Activated T-cell treated with anti-CD3 and anti-CD28 coated beads, Interleukin-2, amount 50 U/mL, for 1 hour (primary cell): ENCODE measurements at regions not wholly inside any gene's neighbourhood (a gene's known extent, or its start where the extent isn't known, plus 50 kb on each side); places are given as distances from the start of the nearest gene placed in this dataset.

Experiments
- DNase-seq: peaks from one replicate; pipeline ENCODE4 v3.0.0-alpha.2; 2020

DNA sequence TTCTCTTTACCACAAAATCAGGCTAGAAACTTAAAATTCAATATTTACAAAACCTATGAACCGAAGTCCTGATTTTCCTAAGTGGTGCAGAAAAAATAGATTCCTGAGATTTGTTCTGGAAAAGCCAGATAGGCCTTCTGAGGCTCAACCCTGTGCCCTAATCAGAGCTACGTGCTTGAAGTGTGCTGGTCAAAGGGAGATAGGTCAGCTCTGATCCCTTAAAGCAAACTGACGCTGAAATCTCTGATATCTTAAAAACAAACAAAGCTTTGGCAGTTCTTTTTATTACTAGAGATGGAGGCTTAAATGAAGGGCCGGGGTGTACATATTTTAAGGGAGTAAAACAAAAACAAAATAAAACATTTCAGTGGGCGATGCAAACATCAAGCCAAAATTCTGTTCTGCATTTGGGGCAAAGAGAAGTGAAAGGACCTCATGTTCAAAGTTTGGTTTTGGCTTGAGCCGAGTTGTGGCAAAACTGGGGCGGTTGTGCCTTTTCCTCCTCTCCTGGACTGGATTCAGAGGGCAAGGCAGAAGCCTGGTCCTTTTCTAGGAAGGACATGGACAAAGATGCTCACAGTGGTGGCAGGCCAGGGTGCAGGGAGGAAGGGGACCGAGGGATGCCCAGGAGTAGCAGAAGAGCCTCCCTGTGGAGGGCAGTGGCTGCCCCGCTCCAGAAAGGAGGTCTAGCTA is 295.0 kb downstream of the CDCA7 start:
- DNase-seq, result no peak

DNA sequence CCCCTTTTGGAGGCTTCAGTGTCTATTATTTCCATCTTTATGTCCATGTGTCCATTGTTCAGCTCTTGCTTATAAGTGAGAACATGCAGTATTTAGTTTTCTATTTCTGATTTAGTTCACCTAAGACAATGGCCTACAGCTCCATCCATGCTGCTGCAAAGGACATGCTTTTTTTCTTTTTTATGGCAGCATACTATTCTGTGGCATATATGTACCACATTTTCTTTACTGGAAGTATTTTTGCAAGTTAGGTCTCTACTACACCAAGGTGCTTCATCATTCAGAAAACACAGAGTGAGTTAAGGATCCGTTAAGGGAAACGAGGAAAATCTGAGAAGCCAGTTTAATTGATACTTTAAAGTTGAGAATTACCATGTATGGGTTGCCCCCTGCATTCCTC is 297.2 kb downstream of the CDCA7 start:
- no peak for DNase-seq

GRCh38 chr2:173652311-173652710 is 297.6 kb downstream of the CDCA7 start:
- DNase-seq, result no peak

DNA sequence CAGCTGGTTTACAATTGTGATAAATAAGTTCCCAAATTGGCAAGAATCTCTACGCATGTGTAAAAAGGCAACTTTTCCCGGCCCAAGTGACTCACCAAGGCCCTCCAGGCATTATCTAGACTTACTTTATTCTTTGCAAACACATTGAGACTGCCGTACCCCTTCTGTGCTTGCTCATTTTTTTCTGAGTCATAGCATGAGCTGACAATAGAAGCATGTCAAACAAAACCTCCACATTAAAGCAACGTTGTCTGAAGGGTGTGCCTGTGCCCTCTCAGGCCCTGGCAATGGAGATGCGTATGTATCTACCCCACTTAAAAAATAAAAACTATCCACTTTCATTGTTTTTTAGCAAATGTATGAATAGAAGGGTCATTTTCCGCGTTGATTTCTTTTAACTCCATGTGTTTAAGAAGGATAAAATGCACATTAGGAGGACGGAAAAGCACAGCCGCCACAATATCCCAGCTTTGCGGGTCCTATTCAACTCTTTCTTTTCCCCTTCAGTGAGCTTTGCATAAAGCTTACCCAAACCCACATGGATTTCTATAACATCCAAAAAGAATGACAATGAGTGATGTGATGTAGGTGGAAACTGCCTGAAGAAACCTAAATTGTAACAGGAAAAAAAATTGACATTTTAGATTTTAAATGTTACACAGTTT is 298.2 kb downstream of the CDCA7 start:
- no peak for DNase-seq

GRCh38 chr2:173653432-173653805 is 298.7 kb downstream of the CDCA7 start:
- DNase-seq, result no peak

DNA sequence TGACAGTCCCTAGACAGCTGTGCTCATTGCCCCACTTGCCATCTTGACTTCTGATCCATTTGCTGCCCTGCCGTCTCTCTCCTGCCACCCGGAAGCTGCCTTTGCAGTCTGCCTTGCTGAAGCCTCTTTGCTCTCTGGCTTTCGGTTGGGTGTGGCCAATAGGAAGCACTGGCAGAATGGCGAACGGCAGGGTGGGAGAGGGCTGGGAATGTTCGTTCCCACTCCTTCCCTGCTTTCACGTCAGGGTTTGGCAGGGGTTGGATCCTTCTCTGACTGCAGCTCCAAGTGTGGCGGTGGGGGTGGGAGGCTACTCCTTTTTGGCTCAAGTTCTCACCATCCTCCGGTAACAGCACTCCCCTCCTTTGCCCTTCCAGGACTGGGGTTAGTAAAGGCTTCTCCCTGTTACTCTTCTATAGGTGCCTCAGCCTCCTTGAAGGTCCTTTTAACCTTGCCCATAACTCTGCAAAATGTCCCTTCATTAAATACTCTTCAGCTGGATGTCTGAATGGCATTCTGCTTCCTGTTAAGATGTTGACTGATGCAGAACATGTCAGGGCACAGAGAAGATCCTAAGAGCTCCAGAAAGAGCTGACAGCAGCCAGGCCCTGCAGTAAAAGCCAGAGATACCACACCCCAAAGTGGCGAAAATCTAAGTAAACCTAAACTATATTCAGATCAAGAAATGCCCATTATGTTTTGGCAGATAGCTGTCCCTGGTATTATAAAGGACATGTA is 299.7 kb downstream of the CDCA7 start:
- DNase-seq, result no peak

DNA sequence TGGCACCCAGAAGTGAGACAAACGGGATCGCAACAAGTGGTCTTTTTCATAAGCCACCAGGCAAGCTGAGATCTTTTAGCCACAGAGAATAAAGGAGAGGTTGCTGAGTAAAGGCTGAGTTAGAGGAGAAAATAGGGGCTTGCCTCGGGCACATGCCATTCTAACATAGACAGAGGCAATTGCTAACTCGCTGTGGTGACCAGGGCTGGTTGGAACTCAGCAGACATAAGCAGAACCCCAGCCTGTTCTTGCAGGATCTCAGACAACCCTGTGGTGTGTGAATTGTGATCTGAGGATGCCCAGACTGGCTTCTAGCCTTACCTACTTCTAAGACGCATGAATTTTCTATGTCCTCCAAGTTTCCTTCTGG is 300.2 kb downstream of the CDCA7 start:
- DNase-seq, result no peak

- no peak for DNase-seq
Measured at GRCh38 chr2:173656086-173656485, 301.4 kb downstream of the CDCA7 start.

DNA sequence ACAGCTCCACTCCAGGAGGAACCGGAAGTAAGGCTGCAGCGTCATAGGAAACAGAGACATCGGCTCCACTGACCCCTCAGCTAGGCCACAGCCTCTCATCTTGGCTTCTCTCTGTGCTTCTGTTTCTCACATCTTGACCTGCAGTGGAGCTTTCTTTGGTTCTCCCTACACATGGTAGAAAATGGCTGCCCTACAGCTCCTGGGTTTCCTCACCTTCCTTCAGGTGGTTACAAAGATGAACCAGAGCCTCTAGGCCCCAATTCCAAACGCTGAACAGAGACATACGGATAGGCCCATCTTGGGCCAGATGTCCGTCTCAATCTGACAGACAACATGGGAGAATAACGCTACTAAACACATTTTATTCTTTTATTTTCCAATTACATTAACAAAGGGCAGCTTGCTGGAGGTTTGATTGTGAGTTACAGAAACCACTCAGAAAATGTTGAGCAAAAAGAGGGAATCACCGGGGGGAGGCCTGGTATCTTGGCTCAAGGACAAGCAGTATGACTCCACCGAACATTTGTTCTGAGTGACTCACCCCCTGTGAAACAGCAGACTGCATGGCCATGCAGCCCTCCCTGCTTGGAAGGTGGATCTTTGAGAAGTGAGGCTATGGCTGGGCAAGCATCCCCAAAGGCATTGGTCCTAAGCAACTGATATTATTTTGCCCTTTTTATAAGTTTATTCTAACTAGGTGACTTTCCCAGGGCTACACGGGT is 303.5 kb downstream of the CDCA7 start:
- no peak for DNase-seq

GRCh38 chr2:173658946-173659371 is 304.3 kb downstream of the CDCA7 start:
- DNase-seq, result no peak

- DNase-seq, result no peak
Measured at GRCh38 chr2:173659509-173659908, 304.8 kb downstream of the CDCA7 start.

DNA sequence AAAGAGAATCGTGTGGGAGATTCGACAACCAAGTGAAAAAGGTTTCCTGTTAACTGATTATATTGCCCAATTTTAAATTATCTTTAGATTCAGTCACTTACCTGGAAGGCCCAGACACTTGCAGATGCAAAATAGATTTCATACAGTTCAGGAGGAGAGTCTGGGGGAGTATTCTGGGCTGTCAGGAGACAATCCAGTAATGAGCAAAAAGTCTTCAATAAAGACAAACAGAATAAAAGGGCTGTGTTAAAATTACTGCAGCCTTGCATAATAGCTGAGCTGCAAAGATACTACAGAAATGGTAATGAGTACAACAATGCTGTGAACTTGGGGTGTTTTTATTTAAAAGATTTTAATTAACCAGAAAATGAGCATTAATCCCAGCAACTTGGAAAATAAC is 303.6 kb downstream of the SP3 start:
- no peak for DNase-seq

DNA sequence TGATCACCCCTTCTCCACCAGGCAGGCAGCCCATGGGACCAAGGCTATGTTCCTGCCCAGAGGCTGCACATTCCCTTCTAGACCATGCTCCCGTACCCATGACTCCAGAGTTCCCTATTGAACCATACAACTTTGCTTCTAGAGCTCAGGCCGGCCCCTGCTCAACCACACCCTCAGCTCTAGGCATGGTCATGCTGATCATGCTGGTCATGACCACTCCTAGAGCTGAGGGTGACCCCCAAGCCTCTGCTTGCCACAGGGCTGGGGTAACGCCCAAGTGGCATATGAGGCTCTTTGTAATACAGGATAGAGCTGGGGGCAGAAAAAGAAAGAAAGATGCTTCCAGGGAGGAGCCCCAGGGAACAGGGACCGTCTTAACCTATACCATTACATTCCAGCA is 301.8 kb downstream of the SP3 start:
- no peak for DNase-seq

DNA sequence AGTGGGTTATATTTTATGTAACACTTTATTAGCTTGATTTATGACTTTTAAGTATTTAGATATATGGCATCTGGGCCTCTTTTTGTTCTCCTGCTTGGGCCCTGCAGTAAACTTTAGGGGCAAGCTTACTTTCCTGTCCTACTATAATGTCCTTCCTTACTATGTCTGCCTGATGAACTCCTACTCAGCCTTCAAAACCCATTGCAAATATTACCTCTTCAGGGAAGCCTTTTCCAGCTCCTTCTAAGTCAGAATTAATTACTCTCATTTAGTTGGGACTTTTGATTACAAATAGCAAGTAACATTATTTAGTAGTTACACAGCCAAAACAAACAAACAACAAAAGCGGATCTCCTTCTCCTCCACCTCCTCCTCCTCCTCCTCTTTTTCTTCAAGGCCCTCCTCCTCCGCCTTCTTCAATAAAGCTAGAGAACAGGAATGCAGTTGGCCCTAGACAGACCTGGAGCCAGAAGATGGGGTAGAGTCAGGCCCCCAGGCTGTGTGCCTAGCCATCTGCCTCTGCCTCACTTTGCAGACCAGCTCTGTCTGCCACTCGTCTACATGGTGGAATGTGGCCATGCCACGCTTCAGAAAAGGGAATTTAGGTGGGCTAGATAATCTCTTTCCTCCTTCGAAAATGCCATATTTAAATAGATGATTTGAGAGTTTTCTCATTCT is 301.2 kb downstream of the SP3 start:
- no peak for DNase-seq

DNA sequence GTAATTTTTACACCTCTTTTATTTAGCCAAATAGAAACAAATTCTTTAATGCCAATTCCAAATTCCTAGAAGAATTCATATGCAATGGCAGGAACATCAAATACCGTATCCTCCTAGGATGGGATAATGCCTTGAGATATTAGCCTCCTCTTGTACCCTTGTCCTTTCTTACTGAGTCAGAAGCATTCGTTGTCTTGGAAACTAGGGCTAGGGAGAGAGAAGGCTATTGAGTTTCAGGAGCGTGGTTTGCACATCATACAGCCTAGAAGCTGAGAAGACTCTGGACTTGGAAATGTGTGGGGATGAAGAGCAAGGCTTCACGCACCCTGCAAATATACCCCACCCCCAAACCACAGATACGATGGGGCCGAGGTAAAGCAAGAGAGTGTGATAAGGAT is 300.7 kb downstream of the SP3 start:
- no peak for DNase-seq

- DNase-seq, result no peak
Measured at GRCh38 chr2:173666171-173666888, 298.8 kb downstream of the SP3 start.

- no peak for DNase-seq
Measured at GRCh38 chr2:173667014-173667413, 298.2 kb downstream of the SP3 start.

GRCh38 chr2:173667415-173667814 is 297.8 kb downstream of the SP3 start:
- no peak for DNase-seq

DNA sequence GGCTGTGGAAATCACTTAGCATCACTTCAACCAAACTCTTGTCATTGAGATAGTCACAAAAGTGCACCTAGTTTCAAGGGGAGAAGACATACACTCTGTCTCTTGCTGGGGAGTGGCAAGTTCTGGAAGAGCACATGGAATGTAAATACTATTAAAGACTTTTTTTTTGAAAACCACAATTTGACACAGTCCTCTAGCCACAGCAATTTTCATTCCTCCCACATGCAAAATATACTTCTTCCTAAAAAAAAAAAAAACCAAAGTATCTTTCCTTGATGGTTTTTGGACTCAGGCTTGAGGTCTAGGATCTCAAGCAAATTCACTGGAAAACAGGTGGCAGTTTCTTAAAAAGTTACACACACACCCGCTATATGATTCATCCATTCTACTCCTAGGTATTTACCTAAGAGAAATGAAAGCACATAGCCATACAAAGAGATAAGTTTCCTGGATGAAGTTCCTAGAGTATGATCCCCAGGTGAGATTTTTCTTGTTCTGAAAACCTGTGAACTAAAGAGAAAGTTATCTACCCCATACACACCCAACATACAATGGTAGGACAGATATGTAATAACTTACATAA is 295.8 kb downstream of the SP3 start:
- no peak for DNase-seq

DNA sequence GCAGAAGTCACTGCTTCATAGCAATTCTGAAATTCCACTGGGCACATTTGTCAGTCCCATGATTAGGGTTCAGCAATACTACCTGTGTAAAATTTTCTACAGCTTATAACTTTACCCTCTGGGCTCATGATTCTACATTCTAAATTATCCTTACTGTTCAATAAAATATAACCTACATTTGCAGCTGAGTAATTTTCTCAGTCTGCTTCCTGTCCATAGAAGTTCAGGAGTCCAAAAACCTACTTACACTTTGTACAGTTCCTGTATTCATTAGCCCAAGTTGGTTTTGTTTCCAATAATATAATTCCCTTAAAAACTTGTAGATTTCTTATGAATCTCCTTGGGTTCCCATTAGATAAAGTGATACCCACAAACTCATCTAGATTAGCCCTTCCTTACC is 295.3 kb downstream of the SP3 start:
- DNase-seq, result no peak

- DNase-seq, result no peak
Measured at GRCh38 chr2:173672573-173673340, 292.4 kb downstream of the SP3 start.
